ENCODE measurements at regions not wholly inside any gene's neighbourhood (a gene's known extent, or its start where the extent isn't known, plus 50 kb on each side); places are given as distances from the start of the nearest gene placed in this dataset.

DNA sequence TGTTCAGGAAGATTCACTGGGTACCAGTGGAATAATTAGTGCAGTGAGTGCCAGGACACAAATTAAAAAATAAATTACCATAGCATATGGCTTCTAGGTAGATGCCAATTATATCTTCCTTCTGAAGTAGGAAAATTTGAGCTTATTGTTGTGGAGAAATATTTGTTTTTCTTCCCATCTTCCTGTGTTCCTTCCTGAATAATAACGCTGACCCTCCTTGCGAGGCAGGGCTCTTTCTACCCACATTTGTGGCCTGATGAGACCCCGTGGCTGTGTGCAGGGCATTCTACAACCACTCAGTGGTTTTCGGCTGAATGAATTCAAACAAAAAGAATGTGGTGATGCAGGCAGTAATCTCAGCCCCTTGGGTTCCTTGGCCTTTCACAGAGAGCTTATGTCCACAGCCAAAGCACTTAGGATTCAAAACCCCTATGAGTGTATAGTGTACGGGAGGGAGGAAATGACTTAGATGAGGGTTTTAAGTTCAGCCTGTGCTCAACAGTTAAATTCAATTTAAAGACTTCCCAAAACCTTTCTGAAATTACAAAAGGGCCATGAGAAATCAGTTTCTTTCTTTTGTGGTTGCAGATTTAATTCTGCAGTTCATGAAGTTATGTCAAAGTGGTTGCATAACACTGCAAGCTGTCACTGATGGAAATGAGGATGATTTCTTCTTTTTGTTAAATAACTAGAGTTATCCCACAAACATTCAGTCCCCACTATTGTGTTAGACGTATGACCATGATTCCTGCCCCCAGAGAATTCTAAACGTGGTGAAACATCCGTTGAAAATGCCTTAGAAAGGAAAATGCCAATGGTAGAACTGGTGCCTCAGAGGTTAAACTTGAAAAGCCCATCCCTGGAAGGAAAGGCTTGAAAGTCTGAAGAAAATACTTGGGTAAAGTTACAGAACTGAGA, 255.3 kb downstream of the FZD1 start:
- H3K27me3 ChIP-seq (ENCODE audit: control insufficient read depth, insufficient read depth, low read length): no peaks in the 10 kb centered on the region
- FAIRE-seq (no peak), DNase-seq (ENCODE audit: low read depth) (no peak)
- H3K4me3 ChIP-seq (ENCODE audit: low read depth, low read length): no peak overlapping the region
- no peaks in the 10 kb centered on the region for H3K36me3 ChIP-seq (ENCODE audit: control insufficient read depth, insufficient read depth, low read length)
- TF ChIP-seq, protein P1, sequence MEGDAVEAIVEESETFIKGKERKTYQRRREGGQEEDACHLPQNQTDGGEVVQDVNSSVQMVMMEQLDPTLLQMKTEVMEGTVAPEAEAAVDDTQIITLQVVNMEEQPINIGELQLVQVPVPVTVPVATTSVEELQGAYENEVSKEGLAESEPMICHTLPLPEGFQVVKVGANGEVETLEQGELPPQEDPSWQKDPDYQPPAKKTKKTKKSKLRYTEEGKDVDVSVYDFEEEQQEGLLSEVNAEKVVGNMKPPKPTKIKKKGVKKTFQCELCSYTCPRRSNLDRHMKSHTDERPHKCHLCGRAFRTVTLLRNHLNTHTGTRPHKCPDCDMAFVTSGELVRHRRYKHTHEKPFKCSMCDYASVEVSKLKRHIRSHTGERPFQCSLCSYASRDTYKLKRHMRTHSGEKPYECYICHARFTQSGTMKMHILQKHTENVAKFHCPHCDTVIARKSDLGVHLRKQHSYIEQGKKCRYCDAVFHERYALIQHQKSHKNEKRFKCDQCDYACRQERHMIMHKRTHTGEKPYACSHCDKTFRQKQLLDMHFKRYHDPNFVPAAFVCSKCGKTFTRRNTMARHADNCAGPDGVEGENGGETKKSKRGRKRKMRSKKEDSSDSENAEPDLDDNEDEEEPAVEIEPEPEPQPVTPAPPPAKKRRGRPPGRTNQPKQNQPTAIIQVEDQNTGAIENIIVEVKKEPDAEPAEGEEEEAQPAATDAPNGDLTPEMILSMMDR (IDR thresholded peaks at IDR 0.05; ENCODE audit: insufficient read depth, low read length, severe bottlenecking): no peak

DNA sequence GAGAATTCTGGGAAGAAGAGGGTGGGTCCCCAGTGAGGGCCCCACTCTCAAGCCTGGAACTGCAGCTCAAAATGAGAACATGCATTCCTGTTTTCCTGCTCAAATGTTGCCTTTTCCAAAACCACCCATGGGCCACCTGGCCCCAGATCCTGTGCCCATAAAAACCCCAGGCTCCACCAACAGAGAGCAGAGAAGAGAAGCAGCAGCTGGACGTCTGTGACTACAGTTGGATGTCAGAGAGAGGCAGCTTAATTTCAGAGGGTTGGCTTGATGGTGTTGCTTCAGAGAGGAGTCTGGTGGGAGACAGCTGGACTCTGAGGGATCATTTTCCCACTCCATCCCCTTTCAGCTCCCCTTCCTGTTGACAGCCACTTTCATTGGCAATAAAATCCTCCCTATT, 256.4 kb downstream of the FZD1 start:
- FAIRE-seq (no peak), DNase-seq (ENCODE audit: low read depth) (no peak)
- TF ChIP-seq, protein P1 (IDR thresholded peaks at IDR 0.05; ENCODE audit: insufficient read depth, low read length, severe bottlenecking): no peak
- Histone ChIP-seq H3K27me3 (ENCODE audit: control insufficient read depth, insufficient read depth, low read length) (no peaks in the 10 kb centered on the region), H3K4me3 (ENCODE audit: low read depth, low read length) (no peak overlapping the region), H3K36me3 (ENCODE audit: control insufficient read depth, insufficient read depth, low read length) (no peaks in the 10 kb centered on the region)

DNA sequence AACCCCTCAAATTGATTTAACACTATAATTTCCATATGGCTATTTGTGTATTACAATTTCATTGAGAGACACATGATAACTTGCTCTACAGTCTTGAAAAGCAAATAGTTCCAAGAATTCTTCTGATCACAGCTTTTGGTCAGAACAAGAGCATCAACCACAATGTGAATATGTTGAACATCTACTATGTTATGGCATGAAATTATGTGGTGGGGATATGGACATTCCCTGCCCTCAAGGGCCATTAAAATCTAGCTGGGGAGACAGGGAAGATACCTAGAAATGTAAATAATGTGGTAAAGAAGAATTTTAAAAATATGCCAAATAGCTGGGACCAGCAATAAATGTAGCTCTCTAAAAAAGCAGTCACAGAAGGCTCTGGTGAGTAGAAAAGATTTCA, 262.2 kb downstream of the FZD1 start:
- H3K36me3 ChIP-seq (ENCODE audit: control insufficient read depth, insufficient read depth, low read length): no peaks in the 10 kb centered on the region
- TF ChIP-seq, protein P1 (IDR thresholded peaks at IDR 0.05; ENCODE audit: insufficient read depth, low read length, severe bottlenecking): no peak
- no peaks in the 10 kb centered on the region for H3K27me3 ChIP-seq (ENCODE audit: control insufficient read depth, insufficient read depth, low read length)
- H3K4me3 ChIP-seq (ENCODE audit: low read depth, low read length): no peak overlapping the region
- FAIRE-seq: no peak
- DNase-seq (ENCODE audit: low read depth): no peak

DNA sequence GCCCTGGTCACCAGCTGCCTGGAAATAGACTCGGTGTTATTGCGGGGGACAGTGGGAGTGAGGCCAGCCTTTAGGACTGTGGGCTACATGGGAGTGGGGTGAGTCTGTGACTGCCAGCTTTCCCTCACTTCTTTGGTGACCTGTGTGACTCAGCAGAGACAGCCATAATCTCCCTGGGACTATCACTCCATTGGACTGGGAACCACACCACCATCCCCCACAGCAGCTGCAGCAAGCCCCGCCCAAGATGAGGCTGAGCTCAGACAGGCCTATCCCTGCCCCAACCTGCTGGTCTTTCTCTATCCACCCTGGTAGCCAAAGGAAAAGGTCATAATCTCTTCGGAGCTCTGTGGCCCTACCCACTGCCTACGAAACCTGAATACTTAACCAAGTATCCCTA, 263.2 kb downstream of the FZD1 start:
- no peak for FAIRE-seq
- no peaks in the 10 kb centered on the region for H3K36me3 ChIP-seq (ENCODE audit: control insufficient read depth, insufficient read depth, low read length)
- TF ChIP-seq, protein P1 (IDR thresholded peaks at IDR 0.05; ENCODE audit: insufficient read depth, low read length, severe bottlenecking): no peak
- DNase-seq (ENCODE audit: low read depth): peak; percentile 63
- no peaks in the 10 kb centered on the region for H3K27me3 ChIP-seq (ENCODE audit: control insufficient read depth, insufficient read depth, low read length)
- H3K4me3 ChIP-seq (ENCODE audit: low read depth, low read length): no peak overlapping the region

DNA sequence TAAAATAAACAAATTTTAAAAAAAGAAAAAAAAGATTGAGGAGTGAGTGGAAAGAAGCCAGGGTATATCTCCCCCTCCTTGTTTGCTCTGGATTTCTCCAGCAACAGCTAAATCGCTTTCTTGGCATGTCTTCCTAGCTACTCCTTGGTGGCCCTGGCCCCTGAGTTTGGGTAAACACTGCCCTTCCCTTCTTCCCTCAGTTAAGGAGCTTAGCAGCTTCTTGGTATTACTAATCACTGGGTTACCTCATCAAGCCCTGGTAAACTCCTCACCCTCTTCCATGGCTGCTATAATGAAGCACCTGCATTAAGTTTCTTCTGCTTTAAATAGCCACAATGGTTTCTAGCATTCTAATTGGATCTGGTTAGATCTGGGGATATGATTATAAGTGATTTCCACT, 269.8 kb downstream of the FZD1 start:
- FAIRE-seq (no peak), DNase-seq (ENCODE audit: low read depth) (peak; percentile 37)
- Histone ChIP-seq H3K4me3 (ENCODE audit: low read depth, low read length) (no peak overlapping the region), H3K36me3 (ENCODE audit: control insufficient read depth, insufficient read depth, low read length) (no peaks in the 10 kb centered on the region), H3K27me3 (ENCODE audit: control insufficient read depth, insufficient read depth, low read length) (no peaks in the 10 kb centered on the region)
- TF ChIP-seq, protein P1 (IDR thresholded peaks at IDR 0.05; ENCODE audit: insufficient read depth, low read length, severe bottlenecking): no peak
